NCI-H345 (cell line): ENCODE measurements at regions not wholly inside any gene's neighbourhood (a gene's known extent, or its start where the extent isn't known, plus 50 kb on each side); places are given as distances from the start of the nearest gene placed in this dataset.
"Not testable (repeated sequence)": the region's sequence is repeated elsewhere in the genome, so short reads cannot be mapped to it uniquely, and the experiment has no call there.

Experiments used
- DNase-seq: peaks from one replicate; lab custom pipeline; 2025; lab: John Stamatoyannopoulos, UW

DNA sequence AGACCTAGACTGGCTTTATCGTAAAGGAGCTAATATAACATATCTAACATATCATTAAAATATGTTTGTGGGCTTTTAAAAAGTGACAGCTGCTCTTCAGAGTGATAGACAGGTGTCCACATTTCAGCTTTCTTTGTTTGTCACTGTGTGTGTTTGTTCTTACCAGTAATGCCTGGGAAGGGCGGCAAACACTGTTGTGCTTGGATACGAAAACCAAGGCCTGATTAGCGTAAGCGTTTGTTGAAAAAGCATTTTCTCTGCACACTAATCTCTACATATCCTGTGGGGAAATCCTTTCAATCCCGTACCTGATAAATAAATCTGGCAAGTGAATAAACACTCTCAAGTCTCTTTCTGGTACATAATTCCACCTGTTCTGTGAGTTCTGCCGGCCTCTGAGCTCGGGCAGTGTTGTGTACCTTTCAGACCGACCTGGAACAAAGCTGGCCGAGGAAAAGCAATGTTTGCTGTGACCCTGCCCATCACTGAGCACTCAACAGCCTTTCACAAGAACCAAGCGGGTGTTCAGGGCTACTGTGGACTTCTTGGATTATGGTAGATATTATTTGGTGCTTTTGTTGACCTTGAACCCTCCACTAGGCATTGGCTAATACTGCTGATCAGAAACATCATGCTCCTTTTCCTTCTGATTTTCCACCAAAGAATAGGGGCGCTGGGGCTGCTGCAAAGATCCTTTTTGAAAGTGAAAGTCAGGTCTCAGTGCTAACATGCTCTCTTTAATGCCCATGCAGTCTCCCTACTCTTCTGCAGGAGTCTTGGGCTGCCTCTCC, 100.4 kb downstream of the CD83 start:
- DNase-seq: peak; percentile 29

GRCh38 chr6:14218519-14218800, 100.9 kb downstream of the CD83 start:
- no peak for DNase-seq

GRCh38 chr6:14221564-14222279, 104.2 kb downstream of the CD83 start:
- DNase-seq: no peak

DNA sequence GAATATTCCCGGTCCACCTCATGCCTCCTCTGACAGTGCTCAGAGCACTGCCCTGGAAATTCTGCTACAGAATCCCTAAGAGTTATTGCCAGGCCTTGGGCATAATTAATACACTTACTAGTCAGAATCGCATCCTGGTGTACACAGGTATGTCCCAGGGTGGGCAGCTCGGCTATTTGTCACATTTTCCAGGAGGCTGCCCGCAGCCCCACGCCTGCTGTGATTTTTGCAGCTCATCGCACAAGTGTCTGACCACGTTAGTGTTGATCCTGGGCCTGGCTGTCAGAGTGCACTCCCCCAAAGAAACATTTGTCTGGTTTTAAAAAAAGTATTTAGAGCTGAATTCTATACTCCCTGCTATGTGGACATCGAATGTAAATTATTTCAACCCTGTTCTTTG, 105.4 kb downstream of the CD83 start:
- DNase-seq: no peak

GRCh38 chr6:14224359-14225103, 107.0 kb downstream of the CD83 start:
- DNase-seq: no peak

- no peak for DNase-seq
These were observed 108.6 kb downstream of the CD83 start for GRCh38 chr6:14226051-14226660.

- no peak for DNase-seq
These were observed 111.0 kb downstream of the CD83 start for GRCh38 chr6:14228571-14228970.

DNA sequence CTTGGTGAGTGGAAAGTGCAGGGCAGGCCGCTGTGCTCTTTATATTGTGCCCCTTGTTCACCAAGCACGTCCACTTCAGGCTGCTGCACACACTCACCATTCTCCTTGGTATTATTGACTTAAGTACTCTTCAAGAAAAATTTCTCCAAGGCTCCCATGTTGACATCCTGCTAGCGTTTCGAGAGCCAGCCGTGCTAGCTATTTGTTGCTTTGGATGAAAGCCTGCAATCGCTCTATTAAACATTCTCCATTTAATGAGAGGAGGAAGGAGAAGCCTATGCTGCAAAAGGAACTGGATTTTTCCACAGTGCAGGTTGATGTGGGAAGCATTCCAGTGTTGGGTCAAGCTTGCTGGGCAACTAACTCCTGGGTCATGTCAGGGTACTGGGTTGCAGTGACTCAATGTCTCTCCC, 113.5 kb downstream of the CD83 start:
- DNase-seq: no peak

GRCh38 chr6:14231501-14232280, 114.1 kb downstream of the CD83 start:
- no peak for DNase-seq

- DNase-seq: peak; percentile 34
These were observed 115.3 kb downstream of the CD83 start for GRCh38 chr6:14232889-14233288.

DNA sequence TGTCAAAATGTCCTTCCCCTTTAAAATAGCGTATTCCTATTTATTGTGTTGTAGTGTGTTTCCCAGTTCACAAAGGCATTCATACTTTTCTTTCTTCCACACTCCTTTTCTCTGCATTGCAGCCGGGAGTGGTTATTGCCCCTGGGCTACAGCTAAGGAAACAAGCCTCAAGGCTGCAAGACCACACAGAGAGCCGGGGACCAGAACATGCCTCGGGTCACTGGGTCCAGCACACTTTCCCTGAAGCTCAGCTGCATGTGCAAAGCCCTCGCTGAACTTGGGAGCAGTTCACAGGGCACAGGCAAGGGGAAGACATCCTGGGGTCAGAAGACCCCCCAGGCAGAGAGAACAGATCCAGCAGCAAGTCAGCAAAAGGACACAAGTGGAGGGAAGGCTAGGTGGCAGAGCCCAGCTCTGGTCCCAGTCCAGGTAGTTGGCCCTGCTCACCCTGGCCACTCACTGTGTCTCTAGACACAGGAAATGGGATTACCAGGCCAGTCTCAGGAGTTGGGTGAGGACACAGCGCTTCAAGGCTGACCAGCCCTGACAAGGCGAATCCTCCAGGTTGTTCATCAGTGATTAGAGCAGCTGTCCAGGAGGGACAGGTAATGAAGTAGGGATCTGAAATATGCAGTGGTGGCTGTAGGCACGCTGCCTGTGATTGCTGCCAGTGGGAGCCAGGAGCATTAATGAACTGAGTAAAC, 118.2 kb downstream of the CD83 start:
- no peak for DNase-seq

DNA sequence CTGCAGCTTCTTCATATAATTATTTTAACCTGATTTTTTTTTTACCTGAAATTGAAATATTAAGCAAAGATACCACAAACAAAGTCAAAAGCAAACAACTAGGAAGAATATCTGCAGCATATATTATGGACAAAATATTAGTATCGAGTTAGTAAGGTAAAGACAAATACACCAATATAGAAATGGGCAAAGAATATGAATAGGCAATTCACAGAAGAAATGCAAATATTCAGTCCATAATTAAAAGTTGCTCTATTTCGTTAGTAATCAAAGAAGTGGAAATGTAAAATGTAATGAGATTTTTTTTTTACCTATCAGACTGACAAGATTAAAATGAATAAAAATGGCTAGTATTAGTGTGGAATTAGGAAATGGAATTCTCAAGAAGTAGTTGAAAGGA, 121.5 kb downstream of the CD83 start:
- DNase-seq: no peak

- no peak for DNase-seq
These were observed 123.0 kb downstream of the CD83 start for GRCh38 chr6:14240411-14241166.

GRCh38 chr6:14241255-14242070, 123.9 kb downstream of the CD83 start:
- DNase-seq: no peak

DNA sequence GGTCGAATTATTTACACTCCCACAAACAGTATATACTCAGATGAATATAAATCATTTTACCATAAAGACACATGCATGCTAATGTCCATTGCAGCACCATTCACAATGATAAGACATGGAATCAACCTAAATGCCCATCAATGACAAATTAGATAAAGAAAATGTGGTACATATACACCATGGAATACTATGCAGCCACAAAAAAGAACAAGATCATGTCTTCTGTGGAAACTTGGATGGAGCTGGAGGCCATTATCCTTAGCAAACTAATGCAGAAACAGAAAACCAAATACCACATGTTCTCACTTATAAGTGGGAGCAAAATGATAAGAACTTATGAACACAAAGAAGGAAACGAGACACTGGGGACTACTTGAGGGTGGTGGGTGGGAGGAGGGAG, 125.3 kb downstream of the CD83 start:
- DNase-seq: not testable (repeated sequence)

GRCh38 chr6:14243597-14243996, 126.0 kb downstream of the CD83 start:
- DNase-seq: no peak

DNA sequence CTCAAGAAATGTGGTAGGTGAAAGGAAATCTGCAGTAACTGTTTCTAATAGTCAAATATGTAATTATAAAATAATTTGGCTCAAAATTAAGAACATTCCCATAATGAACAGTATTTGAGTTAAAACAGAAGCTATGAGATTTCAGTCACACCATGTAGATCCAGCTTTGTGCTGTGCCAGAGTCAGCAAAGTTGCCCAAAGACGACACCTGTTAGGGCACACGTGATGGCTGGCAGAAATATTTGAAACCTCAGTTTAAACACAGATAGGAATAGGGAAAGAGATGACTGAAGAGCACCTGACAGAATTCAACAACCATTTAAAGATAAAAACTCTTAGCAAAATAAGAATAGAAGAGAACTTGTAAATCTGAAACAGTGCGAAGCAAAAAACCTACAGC, 129.3 kb downstream of the CD83 start:
- DNase-seq: no peak

GRCh38 chr6:14250573-14250972, 133.0 kb downstream of the CD83 start:
- DNase-seq: no peak

DNA sequence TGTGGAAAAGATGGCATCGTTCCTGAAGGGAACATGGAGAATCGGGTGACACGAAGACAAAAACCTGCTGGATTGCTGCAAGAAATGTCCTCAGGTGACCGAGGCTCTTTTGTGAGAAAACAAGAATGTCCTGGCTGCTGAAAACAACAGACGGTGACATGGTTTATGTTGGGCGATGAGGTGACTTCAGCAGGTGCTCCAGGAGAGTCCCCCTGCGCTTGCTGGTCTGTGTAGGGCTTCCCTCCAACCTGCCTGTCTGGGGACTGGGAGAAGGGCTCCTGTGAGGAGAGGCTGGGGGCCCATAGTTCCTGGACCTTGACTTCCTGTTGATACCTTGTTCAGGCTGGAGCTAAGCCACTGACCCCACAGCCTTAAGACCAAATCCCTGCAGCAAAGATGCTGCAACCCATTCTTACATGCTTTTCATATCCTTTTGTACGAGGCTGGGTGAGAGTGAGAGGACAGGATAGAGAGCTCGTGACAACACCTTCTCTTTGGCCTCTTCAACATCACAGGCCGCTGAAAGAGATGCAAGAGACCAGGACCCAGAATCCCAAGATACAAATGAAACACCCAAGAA, 134.8 kb downstream of the CD83 start:
- no peak for DNase-seq
